Kidney tubule cell (primary cell): ENCODE measurements at regions not wholly inside any gene's neighbourhood (a gene's known extent, or its start where the extent isn't known, plus 50 kb on each side); places are given as distances from the start of the nearest gene placed in this dataset.
A peak's percentile ranks its signal among the peaks of the same experiment; 100 is the strongest.
"Not testable (repeated sequence)": the region's sequence is repeated elsewhere in the genome, so short reads cannot be mapped to it uniquely, and the experiment has no call there.

ENCODE experiments used
- DNase-seq: peaks from one replicate; pipeline ENCODE4 v3.0.0-alpha.2; 2018; ENCODE audit warnings: low spot score

- no peak for DNase-seq
Observed at GRCh38 chr6:11407414-11407813, 130.1 kb upstream of the TMEM170B start.

GRCh38 chr6:11404838-11405237 is 132.7 kb upstream of the TMEM170B start:
- DNase-seq = no peak

- DNase-seq = no peak
Observed at GRCh38 chr6:11404081-11404480, 133.5 kb upstream of the TMEM170B start.

- DNase-seq = no peak
Observed at GRCh38 chr6:11403035-11403601, 134.4 kb upstream of the TMEM170B start.

- DNase-seq = not testable (repeated sequence)
Observed at GRCh38 chr6:11402581-11402980, 135.0 kb upstream of the TMEM170B start.

GRCh38 chr6:11401954-11402353 is 135.6 kb upstream of the TMEM170B start:
- DNase-seq = not testable (repeated sequence)

- DNase-seq = no peak
Observed at GRCh38 chr6:11398451-11399326, 138.9 kb upstream of the TMEM170B start.

GRCh38 chr6:11397622-11398450 is 139.7 kb upstream of the TMEM170B start:
- no peak for DNase-seq

- DNase-seq = no peak
Observed at GRCh38 chr6:11396860-11397259, 140.7 kb upstream of the TMEM170B start.

- DNase-seq = peak; percentile 83
Observed at GRCh38 chr6:11393713-11394627, 143.6 kb upstream of the TMEM170B start.

- peak; percentile 62 for DNase-seq
Observed at GRCh38 chr6:11392778-11393507, 144.6 kb upstream of the TMEM170B start.

GRCh38 chr6:11391934-11392777 is 145.4 kb upstream of the TMEM170B start:
- DNase-seq = no peak

- peak; percentile 39 for DNase-seq
Observed at GRCh38 chr6:11389977-11390376, 147.6 kb upstream of the TMEM170B start.

- no peak for DNase-seq
Observed at GRCh38 chr6:11388983-11389944, 148.3 kb upstream of the TMEM170B start.

GRCh38 chr6:11387707-11388430 is 149.7 kb upstream of the TMEM170B start:
- no peak for DNase-seq

- no peak for DNase-seq
Observed at GRCh38 chr6:11386726-11387125, 150.8 kb upstream of the TMEM170B start.

GRCh38 chr6:11386323-11386722 is 151.2 kb upstream of the TMEM170B start:
- DNase-seq = no peak
